NCI-H524 treated with DMSO at 0.1 percent for 48 hours (cell line): ENCODE measurements at regions not wholly inside any gene's neighbourhood (a gene's known extent, or its start where the extent isn't known, plus 50 kb on each side); places are given as distances from the start of the nearest gene placed in this dataset.
A peak's percentile ranks its signal among the peaks of the same experiment; 100 is the strongest.
"Not testable (repeated sequence)": the region's sequence is repeated elsewhere in the genome, so short reads cannot be mapped to it uniquely, and the experiment has no call there.

Experiments
- DNase-seq: peaks from one replicate; lab custom pipeline; 2025; lab: John Stamatoyannopoulos, UW

DNA sequence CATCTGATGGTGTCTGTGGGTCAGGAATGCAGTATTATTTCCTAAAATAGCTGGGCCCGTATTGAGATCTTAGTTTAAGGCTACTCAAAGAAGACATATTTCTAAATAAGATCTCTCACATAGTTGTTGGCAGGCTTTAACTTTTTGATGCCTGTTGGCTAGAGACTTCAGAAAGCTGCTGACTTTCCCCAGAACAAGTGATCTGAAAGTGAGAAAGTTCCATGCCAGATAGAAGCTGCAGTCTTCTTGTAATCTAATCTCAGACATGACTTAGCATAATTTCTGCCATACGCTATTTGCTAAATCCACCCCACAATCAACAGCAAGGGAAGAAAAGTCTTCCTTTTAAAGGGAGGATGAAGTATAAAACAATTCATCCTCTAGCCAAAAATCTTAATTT lies 867.1 kb downstream of the IGSF11 start:
- DNase-seq = no peak

DNA sequence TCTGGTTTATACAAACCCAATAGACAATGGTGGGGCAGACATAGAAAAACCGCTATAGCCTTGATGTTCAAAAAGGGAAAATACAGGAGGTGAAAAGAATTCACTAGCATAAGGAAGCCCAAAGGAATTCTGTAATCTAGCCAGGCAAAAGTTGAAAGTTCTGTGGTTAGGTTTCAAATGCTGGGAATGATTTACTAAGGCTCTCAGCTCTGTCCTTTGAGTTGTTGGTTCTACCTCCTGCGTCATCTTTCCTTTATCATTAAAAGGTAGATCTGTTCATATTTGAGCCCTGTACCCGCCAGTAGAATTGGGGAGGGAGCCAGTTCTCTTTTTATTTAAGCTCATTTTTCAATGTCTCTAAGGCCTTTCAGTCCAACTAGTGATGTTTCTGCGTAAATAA lies 866.5 kb downstream of the IGSF11 start:
- no peak for DNase-seq

DNA sequence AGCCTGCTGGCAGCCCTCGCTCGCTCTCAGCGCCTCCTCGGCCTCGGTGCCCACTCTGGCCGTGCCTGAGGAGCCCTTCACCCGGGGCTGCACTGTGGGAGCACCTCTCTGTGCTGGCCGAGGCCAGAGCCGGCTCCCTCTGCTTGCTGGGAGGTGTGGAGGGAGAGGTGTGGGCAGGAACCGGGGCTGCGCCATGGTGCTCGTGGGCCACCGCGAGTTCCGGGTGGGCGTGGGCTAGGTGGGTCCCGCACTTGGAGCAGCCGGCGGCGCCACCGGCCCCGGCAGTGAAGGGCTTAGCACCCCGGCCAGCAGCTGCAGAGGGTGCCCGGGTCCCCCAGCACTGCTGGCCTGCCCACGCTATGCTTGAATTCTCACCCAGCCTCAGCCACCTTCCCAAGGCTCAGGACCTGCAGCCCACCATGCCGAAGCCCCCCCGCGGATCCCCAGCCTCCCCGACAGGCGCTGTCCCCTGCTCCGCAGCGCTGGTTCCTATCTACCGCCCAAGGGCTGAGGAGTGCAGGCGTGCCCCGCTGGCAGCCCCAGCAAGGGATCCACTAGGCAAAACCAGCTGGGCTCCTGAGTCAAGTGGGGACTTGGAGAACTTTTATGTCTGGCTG lies 863.3 kb downstream of the IGSF11 start:
- no peak for DNase-seq

DNA sequence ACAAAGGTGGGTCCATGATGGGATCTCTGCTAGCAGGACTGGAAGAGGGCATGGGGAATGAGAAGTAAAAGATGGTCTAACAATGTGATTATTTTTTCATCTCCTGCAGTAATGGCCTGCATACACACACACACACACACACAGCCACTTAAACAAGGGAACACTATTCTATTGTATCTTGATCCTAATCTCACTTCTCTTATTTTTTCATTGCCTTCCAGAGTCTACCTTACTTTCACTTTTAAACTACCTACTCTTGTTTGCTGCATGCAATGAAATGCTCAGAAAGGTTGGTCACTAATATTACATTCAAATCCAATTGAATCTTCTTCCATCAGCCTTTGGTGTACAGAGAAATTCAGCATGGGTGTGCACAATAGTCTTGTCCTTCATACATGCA lies 853.8 kb downstream of the IGSF11 start:
- DNase-seq = no peak

DNA sequence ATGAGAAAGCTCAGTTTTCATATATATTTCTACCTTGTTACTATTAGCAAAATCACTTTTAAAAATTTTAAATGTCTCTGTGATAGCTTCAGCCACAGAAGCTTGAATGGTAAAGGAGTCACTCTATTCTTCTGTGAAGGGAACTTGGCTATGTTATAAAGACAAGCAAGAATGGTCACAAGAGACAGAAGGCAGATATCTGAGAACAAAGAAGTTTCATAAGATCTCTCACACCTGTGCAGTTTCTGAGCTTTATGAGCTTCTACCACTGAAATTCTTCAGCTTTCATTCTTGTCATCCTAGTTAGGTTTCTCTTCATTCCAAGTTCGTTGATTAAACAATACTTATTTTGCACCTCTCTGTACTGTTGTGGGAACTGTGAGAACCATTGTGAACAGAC lies 853.4 kb downstream of the IGSF11 start:
- no peak for DNase-seq

DNA sequence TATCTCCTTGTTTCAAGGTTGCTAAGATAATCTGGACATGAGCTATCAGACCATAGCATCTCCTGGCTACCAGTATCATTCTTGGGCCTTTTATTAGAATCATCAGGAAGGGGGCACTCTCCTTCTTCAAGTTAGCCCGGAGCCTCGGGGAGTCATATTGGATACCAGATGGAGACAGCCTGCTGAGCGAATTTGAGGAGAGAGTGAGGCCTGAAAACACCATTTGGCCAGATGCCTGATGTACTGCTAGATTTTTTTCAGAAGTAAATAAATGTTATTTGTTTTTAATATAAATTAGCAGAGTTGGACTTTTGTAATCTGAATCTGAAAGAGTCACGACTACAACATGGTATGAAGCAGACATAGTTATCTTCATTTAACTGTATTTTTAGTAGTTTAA lies 848.6 kb downstream of the IGSF11 start:
- DNase-seq = peak; percentile 73

DNA sequence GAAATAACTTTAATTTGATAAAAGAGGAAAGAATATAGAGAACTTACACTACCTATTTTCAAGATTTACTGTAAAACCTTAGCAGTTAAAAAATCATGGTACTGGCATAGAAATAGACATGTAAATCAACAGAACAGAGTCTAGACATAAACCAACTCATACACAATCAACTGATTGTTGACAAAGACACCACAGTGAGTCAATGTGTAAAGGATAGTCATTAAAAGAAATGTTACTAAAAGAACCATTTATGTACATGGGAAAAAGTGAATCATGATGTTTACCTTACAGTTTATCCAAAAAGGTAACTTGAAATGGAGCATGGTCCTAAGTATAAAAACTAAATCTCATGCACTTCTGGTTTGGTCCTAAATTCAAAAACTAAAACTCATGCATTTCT lies 847.4 kb downstream of the IGSF11 start:
- DNase-seq = no peak

DNA sequence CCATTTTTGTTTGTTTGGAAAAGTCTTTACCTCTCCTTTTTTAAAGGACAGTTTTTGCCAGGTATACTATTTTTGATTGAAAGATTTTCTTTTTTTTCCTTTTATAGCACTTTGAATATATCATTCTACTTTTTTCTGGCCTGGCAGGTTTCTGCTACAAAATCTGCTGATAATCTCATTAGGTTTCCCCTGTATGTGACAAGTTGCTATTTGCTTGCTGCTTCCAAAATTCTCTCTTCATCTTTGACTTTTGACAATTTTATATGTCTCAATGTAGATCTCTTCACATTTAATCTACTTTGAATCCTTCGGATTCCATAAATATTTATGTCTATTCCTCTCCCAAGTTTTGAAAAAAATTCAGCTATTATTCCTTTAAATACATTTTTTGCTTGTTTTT lies 838.5 kb downstream of the IGSF11 start:
- DNase-seq = no peak

DNA sequence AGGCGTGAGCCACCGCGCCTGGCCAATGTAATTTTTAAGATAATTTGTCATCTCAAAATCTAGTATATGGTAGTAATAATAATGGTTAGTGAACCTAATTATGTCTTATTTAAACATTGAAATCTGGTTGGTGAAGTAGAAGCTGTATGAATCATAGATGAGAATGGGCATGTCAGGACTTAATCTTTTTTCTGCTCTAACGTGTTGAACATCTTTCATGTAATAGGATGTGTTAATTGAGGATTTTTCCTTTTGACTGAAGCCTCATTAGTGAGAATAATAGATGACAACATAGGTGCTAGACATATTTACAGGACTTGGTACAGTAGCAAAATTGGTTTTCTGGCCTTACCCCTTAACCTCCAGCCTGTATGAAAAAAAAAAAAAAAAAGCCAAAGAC lies 835.6 kb downstream of the IGSF11 start:
- no peak for DNase-seq

DNA sequence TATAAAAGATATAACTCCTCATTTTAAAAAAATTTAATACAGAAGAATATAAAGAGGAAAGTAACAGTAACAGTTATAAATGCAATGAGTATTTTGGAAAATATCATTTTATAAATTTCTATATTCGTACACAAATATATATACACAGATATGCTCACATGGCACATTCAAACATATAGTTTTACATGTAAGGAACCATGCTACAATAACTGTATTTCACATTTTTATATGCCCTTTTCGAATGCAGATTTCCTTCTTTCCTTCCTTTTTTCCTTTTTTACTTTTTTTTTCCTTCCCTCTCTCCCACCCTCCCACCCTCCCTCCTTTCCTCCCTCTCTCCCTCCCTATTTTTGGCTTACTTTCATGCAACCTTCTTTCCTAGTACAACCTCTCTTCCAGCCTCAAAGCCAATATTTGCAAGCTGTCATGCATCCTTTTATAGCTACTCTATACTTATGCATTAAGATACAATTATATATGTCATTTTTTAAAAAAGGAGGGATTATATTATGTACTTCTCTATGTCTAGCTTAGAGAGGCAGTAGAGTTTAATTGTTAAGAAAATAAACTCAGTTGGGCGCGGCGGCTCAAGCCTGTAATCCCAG lies 830.5 kb downstream of the IGSF11 start:
- no peak for DNase-seq

DNA sequence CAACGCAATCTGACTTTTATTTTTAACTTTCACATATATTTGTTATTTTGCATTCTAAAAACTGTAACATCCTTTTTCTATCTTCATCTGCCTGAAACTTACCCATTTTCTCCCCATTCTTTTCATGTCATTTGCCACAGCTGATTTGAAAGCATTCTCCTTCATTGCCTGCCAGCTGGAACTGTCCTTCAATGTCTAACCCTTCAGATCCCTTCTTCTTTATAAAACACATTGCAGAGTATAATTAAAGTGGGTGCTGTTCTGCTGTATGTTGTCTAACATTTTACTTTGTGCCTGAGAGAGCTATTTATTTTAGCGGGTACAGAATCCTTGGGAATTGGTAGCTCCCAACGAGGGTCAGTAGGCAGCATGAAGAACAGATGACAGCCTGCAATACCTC lies 827.4 kb downstream of the IGSF11 start:
- no peak for DNase-seq

DNA sequence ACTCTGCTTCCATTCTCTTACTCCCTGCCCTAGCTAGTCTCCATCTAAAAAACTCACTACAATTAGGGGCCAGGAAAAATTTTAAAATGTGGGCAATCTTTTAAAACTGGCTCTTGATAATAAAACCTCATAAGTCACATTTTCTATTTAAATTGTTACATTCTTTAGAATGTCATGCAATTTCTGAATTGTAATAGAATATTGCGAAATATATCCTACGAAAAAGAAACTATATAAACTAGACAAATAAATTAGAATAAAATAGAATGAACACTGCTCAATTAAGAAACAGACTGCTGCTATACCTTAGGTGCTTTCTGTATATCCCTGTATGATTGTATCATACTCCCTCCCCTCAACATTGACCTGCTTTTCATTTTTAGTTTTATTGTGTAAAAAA lies 826.0 kb downstream of the IGSF11 start:
- DNase-seq = no peak

DNA sequence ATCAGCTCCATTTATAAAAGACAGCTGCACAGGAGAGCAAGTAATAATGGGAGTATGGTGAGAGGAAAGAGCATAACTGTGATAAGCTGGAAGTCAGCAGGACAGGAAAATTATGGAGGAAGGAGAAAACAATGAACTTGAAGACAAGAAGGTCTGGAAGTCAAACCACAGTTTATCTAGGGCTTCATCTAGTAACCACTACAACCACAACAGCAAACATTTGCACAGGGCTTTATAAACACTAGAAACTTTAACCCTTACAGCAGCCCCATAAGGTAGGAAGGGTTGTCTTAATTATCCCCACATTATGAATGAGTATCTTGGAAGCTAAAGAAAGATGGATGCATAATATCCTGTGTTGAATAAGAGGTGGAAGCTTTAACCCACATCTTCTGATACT lies 820.8 kb downstream of the IGSF11 start:
- DNase-seq = no peak

DNA sequence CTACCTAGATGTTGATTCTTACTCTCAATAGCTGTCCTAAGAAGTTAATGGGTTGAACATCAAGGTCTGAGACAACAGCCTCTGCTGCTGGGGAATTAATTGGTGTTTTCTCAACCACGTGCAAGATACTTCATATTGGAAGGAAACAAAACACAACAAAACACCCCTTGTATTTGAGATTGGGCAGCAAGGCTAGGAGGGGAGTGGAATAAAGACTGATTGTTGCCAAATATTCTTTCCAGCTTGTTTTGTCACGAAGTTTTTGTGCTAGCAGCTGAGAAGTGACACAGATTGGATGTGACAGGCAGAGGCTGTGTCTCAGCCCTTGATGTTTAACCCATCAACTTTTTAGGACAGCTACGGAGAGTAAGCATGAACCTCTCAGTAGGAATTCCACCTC lies 808.4 kb downstream of the IGSF11 start:
- no peak for DNase-seq

DNA sequence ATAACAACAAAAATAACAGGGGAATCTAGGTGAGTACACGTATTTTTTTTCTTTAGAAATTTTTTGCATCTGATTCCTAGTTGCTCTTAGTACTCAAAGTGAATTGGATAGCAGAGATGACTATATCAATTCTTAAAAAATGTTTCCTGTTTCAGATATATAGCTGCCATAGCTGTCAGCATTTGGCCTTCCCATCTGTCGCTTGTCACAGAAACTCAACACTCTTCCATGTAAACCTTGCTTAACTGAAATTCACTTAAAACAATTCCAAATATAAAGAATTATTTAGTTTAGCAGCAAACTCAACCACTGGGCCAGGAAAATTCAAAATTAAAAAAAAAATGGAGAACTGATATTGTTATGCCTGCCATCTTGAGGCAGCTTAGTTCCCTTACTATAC lies 807.5 kb downstream of the IGSF11 start:
- no peak for DNase-seq

DNA sequence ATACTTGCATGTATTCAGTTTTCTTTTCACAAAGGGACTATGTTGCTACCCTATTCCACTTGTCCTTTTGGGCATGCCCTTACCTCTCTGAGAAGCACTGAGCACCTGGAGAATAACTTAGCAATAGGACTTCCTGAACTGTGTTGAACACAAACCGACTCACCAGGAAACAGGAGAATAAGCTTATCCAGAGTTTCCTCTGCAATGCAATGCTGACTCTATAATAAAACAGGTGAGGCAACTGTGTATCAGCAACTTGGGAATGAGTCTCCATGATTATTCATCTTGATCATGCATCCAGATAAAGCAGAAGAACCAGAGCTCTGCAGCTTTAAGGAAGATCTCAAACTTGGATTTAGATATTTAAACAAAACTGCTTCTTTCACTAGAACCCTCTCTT lies 806.5 kb downstream of the IGSF11 start:
- no peak for DNase-seq

DNA sequence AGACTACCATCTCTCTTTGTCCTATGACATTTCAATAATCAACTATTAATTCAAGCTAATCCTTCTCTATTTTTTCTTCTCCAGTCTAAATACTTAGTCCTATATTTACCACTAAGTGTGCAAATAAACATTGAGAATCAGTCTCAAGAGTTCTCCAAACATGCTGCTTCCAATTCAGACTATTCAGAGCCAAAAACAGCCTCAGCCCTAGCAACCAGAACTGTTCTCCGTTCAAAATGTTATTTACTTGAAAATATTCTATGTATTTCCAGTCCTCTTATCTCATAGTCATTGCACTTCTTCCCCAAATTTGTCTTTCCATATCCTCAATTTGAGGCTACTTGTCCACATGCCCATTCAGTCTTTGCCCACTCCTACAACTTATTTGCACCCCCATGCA lies 805.5 kb downstream of the IGSF11 start:
- DNase-seq = no peak

DNA sequence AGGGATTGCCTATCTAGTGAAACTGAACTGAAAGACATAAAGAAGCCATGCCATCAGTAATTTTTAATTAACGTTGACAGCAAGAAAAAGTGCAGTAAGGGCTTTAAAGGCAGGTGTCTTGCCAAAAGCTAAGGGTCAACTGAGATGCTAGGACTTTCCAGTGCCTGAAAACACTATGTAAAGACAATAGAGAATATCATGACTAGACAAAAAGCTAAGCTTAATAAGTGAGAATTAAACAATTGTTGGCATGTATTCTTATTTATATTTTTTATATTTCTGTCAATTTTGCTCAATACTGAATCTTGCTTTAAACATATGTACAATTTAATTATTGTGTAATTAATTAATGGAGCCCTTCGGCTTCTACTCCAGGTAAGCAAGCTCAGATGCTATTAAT lies 803.1 kb downstream of the IGSF11 start:
- no peak for DNase-seq

DNA sequence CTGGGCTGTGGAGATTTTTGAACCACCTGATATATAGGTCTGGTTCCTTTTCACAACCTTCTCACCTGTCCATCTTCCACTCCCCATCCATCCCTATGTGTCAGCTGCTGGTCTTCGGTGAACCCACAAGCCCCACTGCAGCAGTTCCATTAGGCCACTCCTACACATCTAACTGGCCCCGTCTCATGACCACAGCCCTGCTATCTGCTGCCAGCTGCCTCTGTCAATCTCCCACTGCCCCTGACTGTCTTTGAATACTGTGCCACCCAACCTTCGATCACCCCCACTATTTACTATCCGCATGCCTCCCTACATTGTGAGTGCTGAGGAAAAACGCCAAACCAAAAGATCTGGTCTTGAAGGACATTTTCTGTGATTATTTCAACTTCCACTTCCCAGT lies 795.4 kb downstream of the IGSF11 start:
- DNase-seq = no peak

DNA sequence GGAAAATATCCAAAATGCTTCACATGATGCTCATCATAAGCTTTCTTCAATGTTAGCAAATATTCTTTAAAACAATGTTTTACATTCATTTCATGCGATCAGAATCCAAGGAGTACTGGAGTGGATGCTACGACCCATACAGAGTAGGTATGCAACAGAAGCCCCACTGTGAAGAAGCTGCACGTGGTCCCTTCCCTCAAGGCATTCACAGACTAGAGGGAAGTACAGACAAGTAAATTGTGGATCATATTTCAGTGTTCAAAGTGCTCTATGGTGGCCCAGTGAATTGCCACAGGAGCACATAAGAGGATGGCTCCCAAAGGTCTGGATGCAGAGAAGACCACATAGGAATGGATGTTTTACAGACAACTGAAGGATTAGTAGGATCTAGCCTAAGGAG lies 789.9 kb downstream of the IGSF11 start:
- no peak for DNase-seq

DNA sequence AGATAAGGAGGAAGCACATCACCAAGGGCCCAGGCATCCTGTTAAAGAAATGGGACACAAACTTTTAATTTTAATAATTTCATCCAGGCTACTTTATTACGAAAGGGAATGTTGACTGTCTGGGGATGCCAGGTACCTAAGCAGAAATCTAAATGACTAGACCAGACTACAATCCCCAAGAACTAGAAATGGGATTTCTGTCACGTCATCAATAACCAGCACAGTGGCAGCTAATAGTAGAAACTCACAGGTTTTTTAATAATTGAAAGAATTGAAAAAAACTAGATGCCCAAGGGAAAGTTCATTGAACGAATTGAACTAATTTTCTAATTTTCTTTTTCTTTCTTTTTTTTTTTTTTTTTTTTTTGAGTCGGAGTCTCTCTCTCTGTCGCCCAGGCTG lies 789.3 kb downstream of the IGSF11 start:
- no peak for DNase-seq

DNA sequence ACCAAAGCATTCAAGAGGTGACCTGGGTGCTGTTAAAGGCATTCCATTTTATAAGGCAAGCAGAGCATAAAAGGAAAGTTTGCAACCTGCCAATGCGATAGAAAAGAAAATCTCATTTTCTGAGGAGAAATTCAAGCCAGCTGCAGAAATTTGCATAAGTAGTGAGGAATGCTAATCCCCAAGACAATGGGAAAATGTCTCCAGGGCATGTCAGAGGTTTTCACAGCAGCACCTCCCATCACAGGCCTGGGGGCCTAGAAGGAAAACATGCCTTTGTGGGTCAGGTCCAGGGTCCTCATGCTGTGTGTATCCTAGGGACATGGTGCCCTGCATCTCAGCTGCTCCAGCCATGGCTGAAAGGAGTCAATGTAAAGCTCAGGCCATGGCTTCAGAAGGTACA lies 775.8 kb downstream of the IGSF11 start:
- not testable (repeated sequence) for DNase-seq

DNA sequence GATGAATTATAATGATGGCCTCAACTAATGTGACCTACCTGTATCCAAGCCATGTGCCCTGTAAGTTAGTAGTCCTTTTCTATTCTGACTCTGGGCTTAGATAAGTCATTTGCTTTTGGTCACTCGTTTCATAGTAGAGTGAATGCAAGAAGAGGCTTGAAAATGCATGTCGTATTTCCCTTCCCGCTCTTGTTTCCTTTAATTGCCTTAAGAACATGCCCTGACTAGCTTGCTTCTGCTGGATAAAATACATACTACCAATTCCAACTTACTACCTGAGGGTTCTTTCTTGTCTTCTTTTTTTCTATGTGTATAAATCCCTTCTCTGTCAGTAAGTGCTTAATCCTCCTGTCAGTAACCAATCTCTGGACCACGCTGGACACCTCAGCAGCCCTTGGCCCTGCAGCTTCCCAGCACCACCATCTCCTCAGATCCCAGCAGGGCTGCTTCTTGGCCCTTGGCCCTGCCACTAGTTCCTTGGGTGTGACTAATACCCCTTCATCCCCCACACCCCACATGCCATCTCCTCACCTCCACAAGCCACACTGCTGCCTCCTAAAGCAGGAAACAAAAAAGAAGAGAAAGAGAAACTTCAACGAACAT lies 771.7 kb downstream of the IGSF11 start:
- no peak for DNase-seq

DNA sequence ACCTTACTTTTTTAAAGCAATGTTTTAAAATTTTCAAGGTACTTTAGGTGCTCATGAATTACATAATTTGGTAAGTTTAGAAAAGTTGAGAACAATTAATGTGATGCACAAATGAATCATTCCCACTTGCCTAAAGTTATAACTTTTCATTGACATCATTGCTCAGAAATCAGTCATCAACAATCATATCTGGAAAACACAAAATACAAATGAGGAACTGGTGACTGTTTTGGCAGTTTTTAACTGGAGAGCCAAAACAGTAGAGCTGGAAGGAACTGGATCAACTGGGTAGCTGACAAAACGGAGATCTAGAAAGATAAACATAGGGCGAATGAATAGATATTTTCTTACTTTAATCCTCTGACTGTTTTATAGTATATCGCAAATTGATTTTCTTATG lies 767.1 kb downstream of the IGSF11 start:
- DNase-seq = no peak
